Bronchial epithelial cell (primary cell): ENCODE measurements at regions not wholly inside any gene's neighbourhood (a gene's known extent, or its start where the extent isn't known, plus 50 kb on each side); places are given as distances from the start of the nearest gene placed in this dataset.
"Not testable (repeated sequence)": the region's sequence is repeated elsewhere in the genome, so short reads cannot be mapped to it uniquely, and the experiment has no call there.

Source experiments
- DNase-seq: peaks from one replicate; pipeline ENCODE4 v3.0.0-alpha.2; 2010; ENCODE audit warnings: low read depth
- FAIRE-seq: peaks from 2 replicates; lab custom pipeline; 2011; peaks lifted over from hg19 to GRCh38; lab: Jason Lieb, UNC
- H3K27me3 ChIP-seq: 2 replicates; pipeline ENCODE4 v1.5.1; 2011; ENCODE audit warnings: low read length; ENCODE audit not compliant: control insufficient read depth, insufficient read depth
- H3K36me3 ChIP-seq: 2 replicates; pipeline ENCODE4 v1.5.1; 2011; ENCODE audit warnings: low read length; ENCODE audit not compliant: control insufficient read depth, insufficient read depth
- H3K4me3 ChIP-seq: 2 replicates; pipeline ENCODE4 v1.5.1; 2011; ENCODE audit warnings: mild to moderate bottlenecking, low read depth, low read length, control low read depth
- CTCF ChIP-seq: IDR thresholded peaks from 2 replicates; pipeline ENCODE4 v1.5.1; 2011; ENCODE audit warnings: mild to moderate bottlenecking, moderate library complexity, low read length, control low read depth, inconsistent platforms; ENCODE audit not compliant: insufficient read depth, severe bottlenecking

GRCh38 chr6:144633886-144634285, 348.8 kb downstream of the UTRN start:
- TF ChIP-seq CTCF = no peak
- no peak for FAIRE-seq

GRCh38 chr6:144634371-144634770, 349.2 kb downstream of the UTRN start:
- Histone ChIP-seq H3K4me3 (no peak overlapping the region), H3K36me3 (no peaks in the 10 kb centered on the region), H3K27me3 (no peaks in the 10 kb centered on the region)
- TF ChIP-seq CTCF = no peak
- FAIRE-seq (no peak), DNase-seq (no peak)

More at GRCh38 chr6:144633886-144634285, 348.8 kb downstream of the UTRN start:
- Histone ChIP-seq H3K36me3 (no peaks in the 10 kb centered on the region), H3K4me3 (no peak overlapping the region), H3K27me3 (no peaks in the 10 kb centered on the region)
- DNase-seq = no peak

- FAIRE-seq (no peak), DNase-seq (no peak)
- TF ChIP-seq CTCF = no peak
- H3K4me3 ChIP-seq = no peak overlapping the region
- H3K27me3 ChIP-seq = no peaks in the 10 kb centered on the region
- no peaks in the 10 kb centered on the region for H3K36me3 ChIP-seq
Observed at GRCh38 chr6:144635051-144635450, 349.9 kb downstream of the UTRN start.

- not testable (repeated sequence) for H3K36me3 ChIP-seq, DNase-seq, FAIRE-seq, H3K4me3 ChIP-seq, H3K27me3 ChIP-seq
Observed at GRCh38 chr6:144636025-144636424, 350.9 kb downstream of the UTRN start.

GRCh38 chr6:144637541-144637940, 352.4 kb downstream of the UTRN start:
- Histone ChIP-seq H3K4me3 (no peak overlapping the region), H3K27me3 (no peaks in the 10 kb centered on the region), H3K36me3 (no peaks in the 10 kb centered on the region)
- DNase-seq (no peak), FAIRE-seq (no peak)
- TF ChIP-seq CTCF = no peak

- no peak for FAIRE-seq
Observed at GRCh38 chr6:144639654-144640053, 354.5 kb downstream of the UTRN start.

More at GRCh38 chr6:144639654-144640053, 354.5 kb downstream of the UTRN start:
- Histone ChIP-seq H3K27me3 (no peaks in the 10 kb centered on the region), H3K36me3 (no peaks in the 10 kb centered on the region), H3K4me3 (no peak overlapping the region)
- no peak for TF ChIP-seq CTCF
- DNase-seq = no peak
